GM12872 (cell line): ENCODE measurements at regions not wholly inside any gene's neighbourhood (a gene's known extent, or its start where the extent isn't known, plus 50 kb on each side); places are given as distances from the start of the nearest gene placed in this dataset.

Experiments
- TF ChIP-seq, protein P1 (sequence below): IDR thresholded peaks from 3 replicates; pipeline ENCODE4 v1.5.1; 2011; ENCODE audit warnings: low read depth, mild to moderate bottlenecking, low read length, moderate library complexity; ENCODE audit not compliant: insufficient read depth

DNA sequence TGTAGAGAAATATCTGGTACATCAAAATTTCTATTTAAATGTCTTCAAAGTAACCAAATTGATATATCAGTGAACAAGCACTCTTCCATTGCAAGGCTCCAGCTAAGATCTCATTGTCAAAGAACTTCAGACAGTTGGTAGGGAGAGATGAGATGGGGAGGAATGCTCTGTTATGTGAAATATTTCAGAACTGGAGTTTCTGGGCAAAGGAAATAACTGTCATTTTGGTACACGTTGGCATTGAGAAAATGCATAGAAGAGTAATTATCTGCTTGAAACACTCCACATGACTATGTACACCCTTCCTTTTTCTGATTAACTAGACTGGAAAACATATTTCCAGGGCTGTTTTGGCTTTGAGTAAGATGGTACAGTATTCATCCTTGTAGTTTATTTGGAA, 297.5 kb upstream of the RASGRP1 start:
- TF ChIP-seq, protein P1, sequence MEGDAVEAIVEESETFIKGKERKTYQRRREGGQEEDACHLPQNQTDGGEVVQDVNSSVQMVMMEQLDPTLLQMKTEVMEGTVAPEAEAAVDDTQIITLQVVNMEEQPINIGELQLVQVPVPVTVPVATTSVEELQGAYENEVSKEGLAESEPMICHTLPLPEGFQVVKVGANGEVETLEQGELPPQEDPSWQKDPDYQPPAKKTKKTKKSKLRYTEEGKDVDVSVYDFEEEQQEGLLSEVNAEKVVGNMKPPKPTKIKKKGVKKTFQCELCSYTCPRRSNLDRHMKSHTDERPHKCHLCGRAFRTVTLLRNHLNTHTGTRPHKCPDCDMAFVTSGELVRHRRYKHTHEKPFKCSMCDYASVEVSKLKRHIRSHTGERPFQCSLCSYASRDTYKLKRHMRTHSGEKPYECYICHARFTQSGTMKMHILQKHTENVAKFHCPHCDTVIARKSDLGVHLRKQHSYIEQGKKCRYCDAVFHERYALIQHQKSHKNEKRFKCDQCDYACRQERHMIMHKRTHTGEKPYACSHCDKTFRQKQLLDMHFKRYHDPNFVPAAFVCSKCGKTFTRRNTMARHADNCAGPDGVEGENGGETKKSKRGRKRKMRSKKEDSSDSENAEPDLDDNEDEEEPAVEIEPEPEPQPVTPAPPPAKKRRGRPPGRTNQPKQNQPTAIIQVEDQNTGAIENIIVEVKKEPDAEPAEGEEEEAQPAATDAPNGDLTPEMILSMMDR: no peak

DNA sequence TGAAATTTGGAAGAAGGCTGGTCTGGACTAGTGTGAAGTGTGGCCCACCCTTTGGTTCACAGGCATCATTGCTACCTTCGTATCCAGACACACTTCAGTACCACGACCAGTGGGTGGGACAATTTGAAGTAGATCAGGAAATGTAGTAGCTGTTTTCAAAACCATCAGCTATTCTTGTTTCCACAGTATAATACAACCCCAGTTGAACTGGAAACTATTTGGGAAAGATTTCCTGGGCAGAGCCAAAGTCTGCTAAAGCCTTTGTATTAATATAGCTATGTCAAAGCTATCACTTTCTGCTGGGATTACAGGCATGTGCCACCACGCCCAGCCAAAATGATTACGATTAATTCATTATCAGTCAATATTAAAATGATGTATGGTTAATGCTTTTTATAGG, 298.8 kb upstream of the RASGRP1 start:
- TF ChIP-seq, protein P1: no peak

DNA sequence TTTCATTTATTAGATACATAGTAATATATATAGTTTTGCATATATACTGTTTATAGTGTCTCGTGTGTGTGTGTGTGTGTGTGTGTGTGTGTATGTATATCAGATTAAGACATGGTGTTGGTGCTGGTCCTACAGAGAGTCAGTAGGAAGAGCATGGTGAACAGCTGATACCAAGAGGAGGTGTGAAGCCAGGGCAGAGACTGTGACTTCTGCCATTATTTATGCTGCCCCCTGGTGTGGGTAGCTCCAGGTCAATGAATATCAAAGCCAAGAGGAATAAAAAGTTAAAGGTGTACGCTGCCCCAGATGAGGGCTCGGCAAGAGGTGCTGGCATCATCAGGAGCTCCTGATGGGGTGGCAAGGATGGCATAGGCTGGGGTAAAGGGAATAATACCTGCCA, 299.5 kb upstream of the RASGRP1 start:
- TF ChIP-seq, protein P1: no peak

DNA sequence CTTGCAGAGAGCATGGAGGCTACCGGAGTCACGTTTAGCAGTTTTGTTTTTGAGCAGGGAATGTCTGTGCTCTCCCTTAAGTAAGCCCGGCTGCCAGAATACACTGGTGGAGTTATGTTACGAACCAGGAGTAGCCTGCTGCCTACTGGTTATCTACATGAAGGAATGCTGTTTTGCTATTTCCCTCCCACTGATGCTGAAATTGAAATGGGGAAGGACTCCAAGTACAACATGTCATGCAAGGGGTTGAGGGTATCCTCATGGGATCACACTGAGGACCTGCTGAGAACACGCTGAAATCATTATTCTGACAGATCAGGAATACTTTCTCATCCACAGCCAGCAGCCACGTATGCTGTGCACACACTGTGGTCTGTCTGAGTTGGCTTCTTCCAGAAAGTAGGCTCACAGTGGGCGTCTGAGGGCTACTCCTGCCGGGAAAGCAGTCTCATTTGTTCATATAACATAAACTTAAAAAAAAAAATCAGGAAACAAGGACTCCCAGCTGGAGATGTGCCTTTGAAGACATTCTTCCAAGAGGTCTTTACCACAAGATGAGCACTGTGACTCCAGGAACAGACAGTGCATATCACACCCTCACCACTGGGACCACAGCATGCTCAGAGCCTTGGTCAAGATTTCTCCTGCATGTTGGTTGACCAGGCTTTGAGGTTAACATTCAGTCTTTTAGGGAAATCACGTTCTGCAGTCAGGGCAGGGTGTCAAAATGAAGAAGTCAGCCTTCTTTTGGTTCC, 300.4 kb upstream of the RASGRP1 start:
- TF ChIP-seq, protein P1: no peak

DNA sequence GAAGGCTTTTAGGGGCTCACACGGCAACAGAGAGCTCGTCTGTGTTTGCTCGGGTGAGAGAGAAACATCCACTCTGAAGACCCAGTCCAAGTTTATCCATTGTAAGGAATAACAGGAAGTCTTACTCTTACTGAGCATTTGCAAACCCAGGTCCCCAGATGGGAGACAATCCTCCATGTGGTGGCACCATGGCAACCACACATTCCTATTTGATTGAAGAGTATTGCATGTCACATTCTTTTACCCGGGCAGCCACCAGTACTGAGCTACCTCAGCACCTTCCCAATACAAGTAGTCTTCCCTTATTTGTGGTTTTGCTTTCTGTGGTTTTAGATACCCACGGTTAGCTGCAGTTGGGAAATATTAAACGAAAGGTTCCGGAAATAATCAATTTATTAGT, 302.9 kb upstream of the RASGRP1 start:
- TF ChIP-seq, protein P1: no peak

DNA sequence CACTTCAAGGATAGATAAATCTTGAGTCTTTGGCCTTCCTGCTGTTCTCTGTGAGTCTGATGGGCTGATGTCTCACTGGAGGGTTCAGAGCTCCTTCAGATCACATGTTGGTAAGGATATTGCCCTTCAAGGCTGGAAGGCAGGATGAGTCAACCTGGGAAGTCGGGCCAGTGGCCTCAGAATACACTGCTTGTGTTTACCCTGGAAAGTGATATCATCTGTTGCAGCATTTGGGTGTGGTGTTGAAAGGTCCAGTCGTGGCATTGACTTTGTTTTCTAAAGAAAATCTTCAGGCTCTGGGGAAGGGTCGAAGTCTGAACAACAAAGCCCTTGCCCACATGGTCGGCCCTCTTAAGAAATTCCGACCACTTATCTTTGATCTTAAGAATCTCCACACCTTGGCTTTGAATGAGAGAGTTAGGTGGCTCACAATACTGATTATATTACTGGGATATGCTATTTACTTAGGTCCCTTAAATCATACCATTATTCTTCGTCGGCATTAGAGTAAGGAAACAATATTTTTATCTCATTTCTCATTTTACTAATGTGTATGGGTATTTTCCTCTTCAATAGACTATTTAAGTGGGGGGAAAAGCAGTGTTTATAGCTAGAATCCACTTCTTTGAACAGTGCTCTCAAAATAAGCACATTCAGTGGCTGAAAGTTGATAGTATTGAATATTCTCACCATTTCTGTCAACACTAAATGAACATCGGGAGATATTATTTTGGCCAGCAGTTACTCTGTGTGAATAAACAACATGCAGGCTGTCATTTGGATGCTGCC, 303.9 kb upstream of the RASGRP1 start:
- TF ChIP-seq, protein P1: no peak

DNA sequence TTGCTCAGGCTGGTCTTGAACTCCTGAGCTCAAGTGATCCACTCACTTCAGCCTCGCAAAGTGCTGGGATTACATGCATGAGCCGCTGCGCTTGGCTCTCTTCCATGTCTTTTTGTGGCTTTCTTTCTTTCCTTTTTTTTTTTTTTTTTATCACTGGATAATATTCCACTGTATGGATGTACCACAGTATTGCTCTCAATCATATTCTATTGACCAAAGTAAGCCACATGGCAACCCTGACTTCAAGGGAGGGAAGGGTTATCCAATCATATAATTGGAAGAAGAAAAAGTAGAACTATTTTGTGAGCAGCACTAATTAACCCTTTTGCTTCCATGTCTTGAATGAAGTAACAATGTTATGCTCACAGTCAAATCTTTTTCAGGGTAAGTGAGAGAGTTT, 307.0 kb upstream of the RASGRP1 start:
- TF ChIP-seq, protein P1: no peak
